ENCODE measurements at regions not wholly inside any gene's neighbourhood (a gene's known extent, or its start where the extent isn't known, plus 50 kb on each side); places are given as distances from the start of the nearest gene placed in this dataset.

GRCh38 chr14:85948153-85948552, 418.2 kb downstream of the FLRT2 start:
- no peaks in the 10 kb centered on the region for H3K9me3 ChIP-seq (ENCODE audit: insufficient read depth, low read length, severe bottlenecking)
- no peaks in the 10 kb centered on the region for H3K27me3 ChIP-seq (ENCODE audit: insufficient read depth, low read length, poor library complexity)
- H2AFZ ChIP-seq (ENCODE audit: low read depth, low read length) = no peak overlapping the region
- H3K36me3 ChIP-seq (ENCODE audit: insufficient read depth, low read length) = no peaks in the 10 kb centered on the region
- H3K27ac ChIP-seq (ENCODE audit: low read length) = no peak overlapping the region
- no peaks in the 10 kb centered on the region for H4K20me1 ChIP-seq (ENCODE audit: insufficient read depth, low read length)
- no peak overlapping the region for H3K4me3 ChIP-seq (ENCODE audit: low read depth in 1 of 2, low read length in 2 of 2)
- TF ChIP-seq CTCF (IDR thresholded peaks at IDR 0.05; ENCODE audit: borderline replicate concordance, extremely low read depth, low read length, poor library complexity, severe bottlenecking) (no peak), EZH2 (IDR thresholded peaks at IDR 0.05; ENCODE audit: borderline replicate concordance, low read depth, low read length, severe bottlenecking) (no peak)
- 0 out of 2 replicates have a peak, but pooled peaks cover 1% of the 10 kb centered on the region for H3K4me1 ChIP-seq (ENCODE audit: insufficient read depth, low read length)
- no peak for ATAC-seq (ENCODE audit: insufficient read depth, low read depth)
- no peak for DNase-seq
- H3K9ac ChIP-seq (ENCODE audit: low read depth, low read length) = no peak overlapping the region
- peaks cover 2% of the 10 kb centered on the region; the same call in 1 of the 2 replicates for H3K79me2 ChIP-seq (ENCODE audit: insufficient read depth, low read length)
- no peak overlapping the region for H3K4me2 ChIP-seq (ENCODE audit: insufficient read depth, low read length)

GRCh38 chr14:85947461-85948139, 417.7 kb downstream of the FLRT2 start:
- Histone ChIP-seq H3K27ac (ENCODE audit: low read length) (no peak overlapping the region), H3K4me2 (ENCODE audit: insufficient read depth, low read length) (no peak overlapping the region), H3K36me3 (ENCODE audit: insufficient read depth, low read length) (no peaks in the 10 kb centered on the region), H3K27me3 (ENCODE audit: insufficient read depth, low read length, poor library complexity) (no peaks in the 10 kb centered on the region), H3K79me2 (ENCODE audit: insufficient read depth, low read length) (peaks cover 2% of the 10 kb centered on the region; the same call in 1 of the 2 replicates), H3K4me3 (ENCODE audit: low read depth in 1 of 2, low read length in 2 of 2) (no peak overlapping the region), H3K4me1 (ENCODE audit: insufficient read depth, low read length) (0 out of 2 replicates have a peak, but pooled peaks cover 4% of the 10 kb centered on the region), H4K20me1 (ENCODE audit: insufficient read depth, low read length) (no peaks in the 10 kb centered on the region), H3K9ac (ENCODE audit: low read depth, low read length) (no peak overlapping the region), H2AFZ (ENCODE audit: low read depth, low read length) (no peak overlapping the region), H3K9me3 (ENCODE audit: insufficient read depth, low read length, severe bottlenecking) (no peaks in the 10 kb centered on the region)
- ATAC-seq (ENCODE audit: insufficient read depth, low read depth) (no peak), DNase-seq (no peak)
- TF ChIP-seq CTCF (IDR thresholded peaks at IDR 0.05; ENCODE audit: borderline replicate concordance, extremely low read depth, low read length, poor library complexity, severe bottlenecking) (no peak), EZH2 (IDR thresholded peaks at IDR 0.05; ENCODE audit: borderline replicate concordance, low read depth, low read length, severe bottlenecking) (no peak)

- no peak overlapping the region for H3K4me2 ChIP-seq (ENCODE audit: insufficient read depth, low read length)
- H3K4me3 ChIP-seq (ENCODE audit: low read depth in 1 of 2, low read length in 2 of 2) = no peak overlapping the region
- H4K20me1 ChIP-seq (ENCODE audit: insufficient read depth, low read length) = no peaks in the 10 kb centered on the region
- no peaks in the 10 kb centered on the region for H3K27me3 ChIP-seq (ENCODE audit: insufficient read depth, low read length, poor library complexity)
- no peak for DNase-seq
- no peak overlapping the region for H3K27ac ChIP-seq (ENCODE audit: low read length)
- peaks cover 12% of the 10 kb centered on the region for H3K79me2 ChIP-seq (ENCODE audit: insufficient read depth, low read length)
- no peak overlapping the region for H2AFZ ChIP-seq (ENCODE audit: low read depth, low read length)
- TF ChIP-seq CTCF (IDR thresholded peaks at IDR 0.05; ENCODE audit: borderline replicate concordance, extremely low read depth, low read length, poor library complexity, severe bottlenecking) = no peak
- TF ChIP-seq EZH2 (IDR thresholded peaks at IDR 0.05; ENCODE audit: borderline replicate concordance, low read depth, low read length, severe bottlenecking) = no peak
- peaks cover 10% of the 10 kb centered on the region; the same call in 1 of the 2 replicates for H3K4me1 ChIP-seq (ENCODE audit: insufficient read depth, low read length)
- H3K9me3 ChIP-seq (ENCODE audit: insufficient read depth, low read length, severe bottlenecking) = peaks cover 3% of the 10 kb centered on the region
- ATAC-seq (ENCODE audit: insufficient read depth, low read depth) = no peak
- no peak overlapping the region for H3K9ac ChIP-seq (ENCODE audit: low read depth, low read length)
- H3K36me3 ChIP-seq (ENCODE audit: insufficient read depth, low read length) = no peaks in the 10 kb centered on the region
These were observed 413.2 kb downstream of the FLRT2 start for GRCh38 chr14:85943192-85943591.
